ENCODE measurements at regions not wholly inside any gene's neighbourhood (a gene's known extent, or its start where the extent isn't known, plus 50 kb on each side); places are given as distances from the start of the nearest gene placed in this dataset.

DNA sequence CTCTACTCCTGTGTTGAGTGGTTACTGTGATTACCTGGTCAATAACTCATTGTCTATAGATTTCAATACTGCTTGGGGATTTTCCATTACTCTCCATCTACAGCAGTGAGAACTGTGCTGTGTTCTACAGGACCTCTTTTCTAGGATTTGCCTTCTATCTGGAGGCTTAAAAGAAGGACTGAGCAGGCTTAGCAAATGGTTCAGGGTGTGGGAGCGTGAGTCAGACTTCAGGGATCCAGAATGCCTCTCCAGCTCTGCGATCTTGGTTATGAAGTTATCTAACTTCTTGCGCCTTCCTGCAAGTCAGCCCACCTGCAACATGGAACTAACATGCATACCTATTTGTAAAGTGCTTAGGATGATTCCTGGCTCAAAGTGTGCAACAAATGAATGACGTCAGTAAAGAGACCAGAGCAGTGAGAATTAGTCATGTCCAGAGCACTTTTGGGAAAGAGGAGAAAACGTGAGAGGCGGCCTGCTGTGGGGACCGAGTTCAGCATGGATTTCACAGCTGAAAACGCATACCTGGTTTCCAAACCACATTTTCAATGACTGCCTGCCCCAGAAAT, 610.1 kb upstream of the CDH4 start:
- TF ChIP-seq, protein P1, sequence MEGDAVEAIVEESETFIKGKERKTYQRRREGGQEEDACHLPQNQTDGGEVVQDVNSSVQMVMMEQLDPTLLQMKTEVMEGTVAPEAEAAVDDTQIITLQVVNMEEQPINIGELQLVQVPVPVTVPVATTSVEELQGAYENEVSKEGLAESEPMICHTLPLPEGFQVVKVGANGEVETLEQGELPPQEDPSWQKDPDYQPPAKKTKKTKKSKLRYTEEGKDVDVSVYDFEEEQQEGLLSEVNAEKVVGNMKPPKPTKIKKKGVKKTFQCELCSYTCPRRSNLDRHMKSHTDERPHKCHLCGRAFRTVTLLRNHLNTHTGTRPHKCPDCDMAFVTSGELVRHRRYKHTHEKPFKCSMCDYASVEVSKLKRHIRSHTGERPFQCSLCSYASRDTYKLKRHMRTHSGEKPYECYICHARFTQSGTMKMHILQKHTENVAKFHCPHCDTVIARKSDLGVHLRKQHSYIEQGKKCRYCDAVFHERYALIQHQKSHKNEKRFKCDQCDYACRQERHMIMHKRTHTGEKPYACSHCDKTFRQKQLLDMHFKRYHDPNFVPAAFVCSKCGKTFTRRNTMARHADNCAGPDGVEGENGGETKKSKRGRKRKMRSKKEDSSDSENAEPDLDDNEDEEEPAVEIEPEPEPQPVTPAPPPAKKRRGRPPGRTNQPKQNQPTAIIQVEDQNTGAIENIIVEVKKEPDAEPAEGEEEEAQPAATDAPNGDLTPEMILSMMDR (IDR thresholded peaks at IDR 0.05; ENCODE audit: low read depth, low read length), result no peak
- no peak overlapping the region for H3K4me3 ChIP-seq (ENCODE audit: low read depth, low read length)

DNA sequence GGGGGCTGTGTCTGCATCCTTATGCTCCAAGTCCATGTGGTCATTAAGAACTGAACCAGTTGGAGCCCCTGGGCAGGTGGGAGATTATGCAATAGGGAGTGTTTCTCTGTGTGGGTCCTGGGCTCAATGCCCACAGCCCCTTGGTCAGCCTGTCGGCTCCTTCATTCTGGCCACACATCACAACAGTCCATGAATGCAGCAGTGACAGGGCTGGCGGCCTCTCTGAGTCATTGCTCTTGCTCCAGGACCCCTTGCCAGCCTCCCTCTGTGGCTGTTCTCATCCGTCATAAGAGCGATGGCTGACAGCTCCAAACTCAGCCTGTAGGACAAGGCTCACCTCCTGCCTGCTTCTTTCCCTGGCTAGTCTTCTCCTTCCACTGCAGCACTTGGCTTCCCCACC, 609.5 kb upstream of the CDH4 start:
- H3K4me3 ChIP-seq (ENCODE audit: low read depth, low read length), result no peak overlapping the region
- TF ChIP-seq, protein P1 (IDR thresholded peaks at IDR 0.05; ENCODE audit: low read depth, low read length), result no peak

DNA sequence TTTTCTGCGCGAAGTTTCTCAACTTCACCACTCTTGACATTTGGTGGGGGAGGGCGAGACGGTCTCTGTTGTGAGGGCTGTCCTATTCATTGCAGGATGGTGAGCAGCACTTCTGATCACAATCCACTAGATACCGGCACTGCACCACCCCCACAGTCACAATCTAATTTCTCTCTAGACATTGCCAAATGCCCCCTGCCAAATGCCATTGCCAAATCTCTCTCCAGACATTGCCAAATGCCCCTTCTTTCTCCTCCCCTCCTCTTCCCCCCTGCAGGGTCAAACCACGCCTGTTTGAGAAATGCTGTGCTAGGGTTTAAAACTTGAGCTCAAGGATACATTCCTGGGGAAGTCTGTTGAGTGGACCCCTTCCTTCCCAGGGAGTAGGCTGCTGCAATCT, 603.5 kb upstream of the CDH4 start:
- H3K4me3 ChIP-seq (ENCODE audit: low read depth, low read length), result no peak overlapping the region
- TF ChIP-seq, protein P1 (IDR thresholded peaks at IDR 0.05; ENCODE audit: low read depth, low read length), result no peak

- no peak overlapping the region for H3K4me3 ChIP-seq (ENCODE audit: low read depth, low read length)
- TF ChIP-seq, protein P1 (IDR thresholded peaks at IDR 0.05; ENCODE audit: low read depth, low read length), result no peak
Observed at GRCh38 chr20:60649541-60649940, 602.5 kb upstream of the CDH4 start.

- TF ChIP-seq, protein P1 (IDR thresholded peaks at IDR 0.05; ENCODE audit: low read depth, low read length), result no peak
- no peak overlapping the region for H3K4me3 ChIP-seq (ENCODE audit: low read depth, low read length)
Observed at GRCh38 chr20:60650087-60650486, 602.0 kb upstream of the CDH4 start.

- TF ChIP-seq, protein P1 (IDR thresholded peaks at IDR 0.05; ENCODE audit: low read depth, low read length), result no peak
- no peak overlapping the region for H3K4me3 ChIP-seq (ENCODE audit: low read depth, low read length)
Observed at GRCh38 chr20:60652046-60652445, 600.0 kb upstream of the CDH4 start.

DNA sequence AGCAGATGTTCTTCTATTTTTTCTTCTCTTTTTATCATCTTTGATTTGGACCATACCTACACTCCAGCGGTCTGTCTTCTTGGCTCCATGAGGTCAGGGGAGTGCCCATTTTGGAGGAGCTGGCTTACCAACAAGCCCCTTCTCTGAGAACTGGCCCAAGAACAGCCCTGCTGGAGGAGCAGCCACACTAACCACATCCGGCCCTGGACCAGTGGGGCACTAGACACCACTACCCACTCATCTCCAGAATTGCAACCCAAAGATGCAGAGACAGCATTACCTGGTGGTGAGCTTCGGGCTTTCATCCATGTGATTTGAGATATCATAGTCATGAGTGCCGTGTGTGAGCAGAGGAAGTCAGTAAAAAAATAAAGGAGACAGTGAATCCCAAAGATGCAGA, 599.4 kb upstream of the CDH4 start:
- TF ChIP-seq, protein P1 (IDR thresholded peaks at IDR 0.05; ENCODE audit: low read depth, low read length), result no peak
- no peak overlapping the region for H3K4me3 ChIP-seq (ENCODE audit: low read depth, low read length)
